GM23248 (cell line): ENCODE measurements at regions not wholly inside any gene's neighbourhood (a gene's known extent, or its start where the extent isn't known, plus 50 kb on each side); places are given as distances from the start of the nearest gene placed in this dataset.

Experiments used
- EZH2 ChIP-seq: fragments of 200-600 bp; sonication (generic); IDR thresholded peaks from 2 replicates; pipeline ENCODE4 v1.6.1; 2018; ENCODE audit warnings: antibody characterized with exemption, mild to moderate bottlenecking; ENCODE audit not compliant: insufficient read depth, poor library complexity, severe bottlenecking
- EZH2phosphoT487 ChIP-seq: fragments of 200-600 bp; sonication (generic); IDR thresholded peaks from 2 replicates; pipeline ENCODE4 v1.6.1; 2018; ENCODE audit warnings: antibody characterized with exemption, moderate library complexity, mild to moderate bottlenecking, low read depth; ENCODE audit not compliant: insufficient read depth

DNA sequence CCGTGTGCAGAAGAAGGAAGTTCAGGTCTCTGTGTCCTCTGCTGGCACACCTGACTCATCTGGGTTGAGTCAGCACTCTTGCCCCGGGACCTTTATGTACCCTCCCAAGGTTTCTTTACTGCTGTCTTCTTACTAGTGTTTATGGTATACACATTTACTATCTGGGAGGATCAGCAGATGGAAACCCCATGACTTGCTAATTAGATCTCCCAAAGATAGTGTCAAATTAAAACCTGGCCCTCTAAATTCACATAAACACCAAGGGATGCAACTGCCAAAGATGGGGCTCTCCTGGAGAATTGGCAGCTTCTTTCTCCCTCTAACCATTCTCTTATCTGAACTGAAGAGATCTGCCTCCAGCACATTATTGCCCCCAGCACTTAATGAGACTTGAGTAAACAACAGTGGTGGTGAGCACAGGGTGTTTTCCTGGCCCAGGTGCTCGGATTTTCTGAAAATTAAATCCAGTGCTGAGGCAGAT lies 718.1 kb upstream of the SOX9 start:
- TF ChIP-seq EZH2 (no peak), EZH2phosphoT487 (no peak)
